EH (cell line): ENCODE measurements at regions not wholly inside any gene's neighbourhood (a gene's known extent, or its start where the extent isn't known, plus 50 kb on each side); places are given as distances from the start of the nearest gene placed in this dataset.
A peak's percentile ranks its signal among the peaks of the same experiment; 100 is the strongest.

Experiments used
- DNase-seq: peaks from one replicate; pipeline ENCODE4 v3.0.0-alpha.2; 2015; ENCODE audit warnings: low read depth

DNA sequence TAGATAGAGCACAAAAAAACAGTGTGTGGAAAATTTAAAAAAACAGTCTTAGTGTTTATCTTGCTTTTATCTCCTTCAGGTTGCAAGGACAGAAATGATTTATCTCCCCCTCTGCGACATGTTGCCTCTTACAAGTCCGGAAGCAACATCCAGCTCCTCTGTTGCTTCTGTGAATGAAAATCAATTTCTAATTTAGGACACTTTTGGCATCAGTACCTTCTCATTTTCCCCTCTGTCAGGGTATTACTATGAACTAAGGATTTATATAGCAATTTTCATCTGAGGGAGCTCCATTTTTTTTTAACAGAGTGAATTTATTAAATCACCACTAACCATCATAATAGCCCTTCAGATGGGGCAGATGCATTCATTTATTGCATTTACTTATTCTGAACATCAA, 116.6 kb upstream of the PLXNC1 start:
- DNase-seq: no peak

GRCh38 chr12:94032368-94032767, 116.0 kb upstream of the PLXNC1 start:
- no peak for DNase-seq

DNA sequence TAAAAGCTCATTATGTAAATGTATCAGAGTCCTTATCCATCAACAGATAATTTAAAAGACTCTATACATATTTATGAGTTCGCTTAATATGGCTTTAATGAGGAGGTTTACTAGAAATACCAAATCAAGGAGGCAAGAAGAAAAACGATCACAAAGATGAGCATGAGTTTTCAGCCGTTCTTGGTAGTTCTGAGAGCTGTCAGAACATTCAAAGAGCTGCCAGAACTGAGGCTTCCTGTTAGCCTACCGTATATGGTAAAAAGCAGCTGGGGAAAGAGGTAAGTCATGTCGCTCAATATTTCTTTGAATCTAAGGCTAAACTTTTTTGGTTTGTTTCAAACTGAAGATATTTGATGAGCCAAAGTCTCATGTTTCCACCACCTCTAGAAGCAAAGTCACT, 115.3 kb upstream of the PLXNC1 start:
- no peak for DNase-seq

DNA sequence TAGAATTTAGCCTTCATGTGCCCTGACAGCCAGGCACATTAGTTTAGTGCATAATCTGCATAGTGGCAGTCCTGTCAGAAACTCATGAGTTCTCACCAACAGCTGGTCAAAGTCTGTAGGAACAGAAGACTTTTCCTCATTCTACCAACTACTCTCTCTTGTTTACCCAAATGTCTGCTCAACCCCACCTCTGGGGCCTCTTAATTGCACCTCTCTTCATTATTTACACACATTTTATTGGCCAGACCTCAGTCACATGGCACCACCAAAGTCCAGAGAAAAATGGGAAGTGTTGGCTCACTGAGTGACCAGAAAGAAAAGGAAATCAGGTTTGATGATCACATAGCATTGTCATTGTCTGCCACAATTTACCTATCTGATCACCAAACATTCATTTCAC, 114.6 kb upstream of the PLXNC1 start:
- DNase-seq: no peak

GRCh38 chr12:94037444-94037843, 110.9 kb upstream of the PLXNC1 start:
- no peak for DNase-seq

DNA sequence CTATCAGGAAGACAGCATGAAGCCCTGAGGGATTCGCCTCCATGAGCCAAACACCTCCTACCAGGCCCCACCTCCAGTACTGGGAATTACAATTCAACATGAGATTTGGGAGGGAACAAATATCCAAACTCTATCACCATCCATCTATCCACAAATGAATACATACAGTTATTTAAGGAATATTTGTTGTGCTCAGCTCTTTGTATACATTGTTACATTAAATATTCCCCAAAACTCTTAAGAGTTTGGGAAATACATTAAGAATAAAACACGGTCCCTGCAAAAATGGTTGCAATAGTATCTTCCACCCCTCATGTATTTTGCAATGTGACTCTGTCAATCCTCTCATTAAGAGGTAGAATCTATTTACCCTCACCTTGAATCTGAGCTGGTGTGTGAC, 109.8 kb upstream of the PLXNC1 start:
- no peak for DNase-seq

DNA sequence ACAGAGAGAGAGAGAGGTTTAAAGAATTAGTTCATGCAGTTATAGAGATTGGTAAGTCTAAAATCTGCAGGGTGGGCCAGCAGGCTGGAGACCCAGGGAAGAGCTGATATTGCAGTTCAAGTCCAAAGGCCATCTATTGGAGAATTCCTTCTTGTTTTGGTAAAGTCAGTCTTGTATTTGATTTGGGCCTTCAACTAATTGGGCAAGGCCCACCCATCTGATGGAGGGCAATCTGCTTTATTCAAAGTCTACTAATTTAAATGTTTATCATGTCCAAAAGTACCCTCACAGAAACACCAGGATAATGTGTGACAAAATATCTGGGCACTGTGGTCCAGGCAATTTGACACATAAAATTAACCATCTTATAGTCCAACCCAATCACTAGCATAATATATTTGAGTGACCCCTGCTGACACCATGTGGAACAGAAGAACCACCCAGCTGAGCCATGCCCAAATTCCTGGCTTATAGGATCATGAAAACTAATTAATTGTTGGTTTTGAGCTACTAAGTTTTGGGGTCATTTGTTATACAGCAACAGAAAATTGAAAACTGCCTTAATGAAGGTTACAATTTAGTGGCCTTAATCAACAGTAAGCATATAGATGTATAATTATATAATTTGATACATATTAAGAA, 109.1 kb upstream of the PLXNC1 start:
- no peak for DNase-seq

DNA sequence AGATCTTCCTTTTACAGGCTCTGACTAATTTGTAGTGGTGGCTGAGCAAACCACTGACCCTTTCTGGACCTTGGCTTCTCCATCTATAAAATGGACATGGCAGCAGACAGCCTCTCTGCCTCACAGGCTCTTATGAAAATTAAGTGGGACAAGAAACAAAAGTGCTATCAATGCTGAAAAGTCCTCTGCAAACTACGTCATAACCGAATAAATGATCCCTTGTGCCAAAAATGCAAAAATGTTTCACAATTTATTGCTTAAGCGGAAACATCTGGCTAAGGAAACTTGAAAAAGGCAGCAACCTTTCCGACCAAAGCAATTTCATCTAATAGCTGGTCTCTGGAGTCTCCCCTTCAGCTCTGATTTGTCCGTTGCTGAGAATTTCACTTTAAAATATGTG, 108.5 kb upstream of the PLXNC1 start:
- no peak for DNase-seq

- peak; percentile 46 for DNase-seq
Measured at GRCh38 chr12:94041850-94042249, 106.5 kb upstream of the PLXNC1 start.

DNA sequence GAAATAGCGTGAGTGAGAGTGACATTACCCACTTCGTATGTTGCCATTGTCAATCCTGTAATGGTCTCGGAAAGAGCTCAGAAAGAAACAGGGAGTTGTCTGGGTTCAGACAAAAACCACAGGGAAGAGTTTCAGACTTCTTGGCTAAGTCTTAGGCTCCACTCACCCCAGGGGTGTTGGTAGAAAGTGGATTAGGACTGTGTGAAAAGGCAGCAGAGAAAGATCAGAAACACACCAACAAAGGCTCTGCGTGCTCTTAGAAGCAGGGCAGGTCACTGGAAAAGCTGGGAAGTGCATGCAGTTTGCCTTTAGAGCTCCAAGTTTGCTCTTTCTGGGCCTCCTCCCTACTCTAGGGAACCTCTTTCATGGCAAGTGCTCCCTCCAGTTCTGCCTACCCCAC, 106.1 kb upstream of the PLXNC1 start:
- no peak for DNase-seq

DNA sequence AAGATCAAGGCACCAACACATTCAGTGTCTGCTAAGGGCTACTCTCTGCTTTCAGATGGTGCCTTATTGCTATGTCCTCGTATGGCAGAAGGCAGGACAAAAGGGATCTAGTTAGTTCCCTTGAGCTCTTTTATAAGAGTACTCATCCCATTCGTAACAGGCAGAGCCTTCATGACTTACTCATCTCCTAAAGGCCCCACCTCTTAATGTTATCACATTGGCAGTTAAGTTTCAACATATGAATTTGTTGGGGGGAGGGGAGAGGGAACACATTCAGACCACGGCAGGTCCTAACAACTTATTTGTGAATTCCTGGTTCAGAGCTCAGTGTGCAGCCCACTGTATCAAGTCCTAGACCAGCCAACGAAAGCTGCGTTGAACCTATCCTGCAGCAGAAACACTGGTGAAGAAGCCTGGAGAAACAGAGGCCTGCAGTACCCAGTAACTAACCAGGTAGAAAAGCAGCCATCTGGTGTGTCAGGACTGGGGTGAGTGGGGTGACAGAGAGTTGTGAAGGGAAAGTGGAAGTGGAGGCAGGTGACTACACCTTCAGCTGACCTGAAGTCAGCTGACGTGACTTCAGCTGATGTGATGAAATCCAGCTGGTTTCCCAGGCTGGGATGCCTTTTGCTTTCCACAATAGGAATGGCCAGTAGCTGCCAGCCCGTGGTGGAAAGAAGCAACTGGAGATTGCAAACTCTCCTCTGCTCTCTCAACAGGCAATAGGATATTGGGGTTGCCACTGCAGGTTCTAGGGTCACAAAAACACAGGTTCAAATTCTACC, 101.6 kb upstream of the PLXNC1 start:
- DNase-seq: peak; percentile 20

- DNase-seq: peak; percentile 36
Measured at GRCh38 chr12:94047781-94048567, 100.4 kb upstream of the PLXNC1 start.

GRCh38 chr12:94048757-94049156, 99.6 kb upstream of the PLXNC1 start:
- DNase-seq: no peak

DNA sequence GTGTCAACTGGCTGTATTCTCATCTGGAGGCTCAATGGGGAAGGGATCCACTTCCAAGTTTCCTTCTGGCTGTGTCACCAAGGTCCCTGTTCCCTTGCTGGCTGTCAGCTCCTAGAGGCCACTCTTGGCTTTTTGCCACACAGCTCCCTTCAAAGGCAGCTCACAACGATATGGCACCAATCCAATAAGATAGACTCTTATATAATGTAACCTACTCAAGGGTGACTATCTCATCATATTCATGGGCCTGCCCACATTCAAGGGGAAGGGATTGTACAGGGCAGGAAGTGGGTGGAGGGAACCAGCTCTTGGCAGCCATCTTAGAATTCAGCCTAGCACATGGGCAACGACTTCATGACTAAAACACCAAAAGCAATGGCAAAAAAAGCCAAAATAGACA, 98.7 kb upstream of the PLXNC1 start:
- no peak for DNase-seq

DNA sequence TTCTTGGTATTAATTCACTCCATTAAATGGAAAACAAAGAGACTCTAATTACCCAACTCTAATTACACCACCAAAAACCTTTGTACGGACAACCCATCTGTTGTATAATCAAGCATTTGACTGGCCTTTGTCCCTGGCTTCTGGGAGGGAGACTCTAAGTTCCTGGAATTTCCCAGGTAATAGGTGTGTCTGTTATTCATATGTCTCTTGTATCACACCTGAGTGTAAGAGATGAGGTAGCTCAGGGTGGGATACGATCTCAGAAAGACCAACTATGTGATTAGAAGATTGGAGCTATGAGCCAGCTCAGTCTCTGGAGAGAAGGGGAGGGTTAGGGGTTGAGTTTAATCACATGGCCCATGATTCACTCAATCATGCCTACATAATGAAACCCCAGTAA, 94.7 kb upstream of the PLXNC1 start:
- no peak for DNase-seq

DNA sequence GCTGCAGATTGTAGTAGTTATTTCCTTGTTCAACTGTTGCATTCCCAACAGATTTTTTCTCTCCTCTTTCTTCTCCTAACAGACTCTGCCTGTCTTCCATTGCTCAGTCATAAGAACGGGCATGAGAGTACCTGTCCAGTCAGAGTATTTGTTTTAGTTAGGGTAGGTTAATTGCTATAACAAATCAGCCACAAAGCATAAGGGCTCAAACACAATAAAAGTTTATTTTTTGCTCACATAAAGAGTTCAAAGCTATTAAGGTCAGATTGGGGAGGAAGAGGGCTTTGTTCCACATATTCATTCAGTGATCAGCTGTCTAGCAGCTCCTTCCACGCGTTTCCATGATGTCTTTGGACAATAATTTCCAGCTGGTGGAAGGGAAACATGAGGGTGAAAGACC, 92.8 kb upstream of the PLXNC1 start:
- no peak for DNase-seq

- DNase-seq: no peak
Measured at GRCh38 chr12:94056419-94057158, 91.8 kb upstream of the PLXNC1 start.

DNA sequence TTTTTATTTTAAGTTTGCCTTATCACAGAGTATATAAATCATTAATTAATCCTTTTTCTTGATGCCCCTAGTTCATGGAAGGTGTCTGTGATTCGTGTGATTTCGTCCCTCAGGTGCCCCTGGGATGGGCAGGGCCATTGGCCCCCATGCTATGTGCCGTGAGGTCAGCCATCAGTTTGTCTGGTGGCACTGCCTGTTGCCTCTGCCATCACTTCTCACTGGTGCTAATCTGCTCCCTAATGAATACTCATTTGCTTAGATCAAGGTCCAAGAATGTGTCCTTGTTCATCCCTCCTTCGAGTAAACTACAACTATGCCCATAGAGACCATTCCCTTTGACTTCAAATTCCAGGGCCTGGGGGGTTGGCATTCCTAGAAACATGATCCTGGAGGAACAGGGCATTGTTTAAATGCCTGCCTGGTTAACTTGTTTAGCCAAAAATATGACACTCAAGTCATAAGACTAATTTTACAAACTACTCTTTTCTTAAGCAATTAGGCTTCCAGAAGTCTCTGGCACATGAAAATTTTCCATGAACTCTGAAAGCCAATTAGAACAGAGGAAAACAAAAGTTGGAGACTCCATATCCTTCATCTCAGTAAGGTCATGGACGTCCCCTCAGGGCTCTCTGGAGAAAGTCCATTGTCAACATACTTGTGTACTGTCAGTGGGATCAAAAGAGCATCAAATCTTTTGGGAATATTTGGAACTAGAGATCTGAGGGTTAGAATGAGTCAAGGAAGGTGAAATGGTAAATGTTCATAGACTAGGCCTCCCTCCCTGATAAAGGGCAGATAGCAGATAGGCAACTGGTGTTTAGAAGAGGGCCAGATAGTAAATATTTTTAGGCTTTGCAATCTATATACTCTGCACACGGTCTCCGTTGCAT, 90.9 kb upstream of the PLXNC1 start:
- DNase-seq: peak; percentile 92

- DNase-seq: no peak
Measured at GRCh38 chr12:94059394-94060368, 88.7 kb upstream of the PLXNC1 start.

DNA sequence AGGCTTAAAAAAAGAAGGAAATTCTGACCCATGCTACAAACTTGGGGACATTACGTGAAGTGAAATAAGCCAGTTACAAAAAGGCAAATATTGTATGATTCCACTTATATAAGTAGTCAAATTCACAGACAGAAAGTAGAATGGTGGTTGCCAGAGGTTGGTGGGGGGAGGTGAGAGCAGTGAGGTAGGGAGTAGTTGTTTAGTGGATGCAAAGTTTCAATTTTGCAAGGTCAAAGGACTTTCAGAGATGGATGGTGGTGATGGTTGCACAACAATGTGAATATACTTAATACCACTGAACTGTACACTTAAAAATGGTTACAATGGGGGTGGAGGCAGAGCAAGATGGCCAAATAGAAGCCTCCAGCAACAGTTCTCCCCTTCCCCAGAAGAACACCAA, 86.2 kb upstream of the PLXNC1 start:
- DNase-seq: no peak
